Raji (cell line): ENCODE measurements at regions not wholly inside any gene's neighbourhood (a gene's known extent, or its start where the extent isn't known, plus 50 kb on each side); places are given as distances from the start of the nearest gene placed in this dataset.

Source experiments
- POLR2A ChIP-seq: IDR thresholded peaks from 2 replicates; pipeline ENCODE4 v1.6.1; 2011; ENCODE audit warnings: low read depth, low read length, control low read depth; ENCODE audit not compliant: insufficient read depth

DNA sequence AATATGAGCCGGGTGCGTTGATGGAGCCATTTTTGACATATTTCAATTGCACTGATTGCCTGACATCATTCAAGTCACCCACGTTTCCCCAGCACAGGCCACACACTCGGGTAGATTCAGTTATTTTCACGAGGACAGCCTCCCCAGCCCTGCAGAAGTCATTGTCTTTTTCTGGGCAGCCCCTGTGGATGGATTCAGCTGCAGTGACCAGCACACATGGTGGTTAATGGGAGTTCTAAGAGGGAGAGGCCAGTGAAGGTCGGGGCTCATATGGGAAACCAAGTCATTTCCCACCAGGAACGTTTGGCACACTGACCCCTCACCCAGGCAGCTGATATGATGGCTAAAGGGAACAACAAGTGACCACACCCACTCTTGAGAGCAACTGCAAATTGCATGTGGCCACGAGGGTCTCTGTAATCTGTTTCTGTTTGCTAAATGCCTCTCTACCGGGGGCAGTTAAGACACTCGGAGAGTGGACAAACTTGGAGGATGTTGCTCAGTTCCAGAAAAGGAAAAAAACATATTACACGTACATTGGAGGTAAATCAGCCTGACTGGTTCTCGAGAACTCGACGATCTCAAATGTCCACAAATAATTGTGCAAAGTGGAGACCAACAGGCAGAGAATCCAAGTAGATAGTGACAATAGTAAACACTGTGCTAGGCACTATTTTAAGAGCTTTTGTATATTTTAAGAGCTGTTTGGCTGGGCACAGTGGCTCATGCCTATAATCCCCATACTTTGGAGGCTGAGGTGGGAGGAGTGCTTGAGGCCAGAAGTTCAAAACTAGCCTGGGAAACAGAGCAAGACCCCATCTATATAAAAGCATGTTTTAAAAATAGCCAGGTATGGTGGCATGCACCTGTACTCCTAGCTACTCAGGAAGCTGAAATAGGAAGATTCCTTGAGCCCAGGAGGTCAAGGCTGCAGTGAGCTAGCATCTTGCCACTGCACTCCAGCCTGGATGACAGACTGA is 167.2 kb upstream of the IRF2BP2 start:
- TF ChIP-seq POLR2A, result no peak

- TF ChIP-seq POLR2A, result no peak
These were observed 166.4 kb upstream of the IRF2BP2 start for GRCh38 chr1:234776256-234776875.

GRCh38 chr1:234775477-234776246 is 165.7 kb upstream of the IRF2BP2 start:
- TF ChIP-seq POLR2A, result no peak

GRCh38 chr1:234774971-234775370 is 165.0 kb upstream of the IRF2BP2 start:
- no peak for TF ChIP-seq POLR2A

DNA sequence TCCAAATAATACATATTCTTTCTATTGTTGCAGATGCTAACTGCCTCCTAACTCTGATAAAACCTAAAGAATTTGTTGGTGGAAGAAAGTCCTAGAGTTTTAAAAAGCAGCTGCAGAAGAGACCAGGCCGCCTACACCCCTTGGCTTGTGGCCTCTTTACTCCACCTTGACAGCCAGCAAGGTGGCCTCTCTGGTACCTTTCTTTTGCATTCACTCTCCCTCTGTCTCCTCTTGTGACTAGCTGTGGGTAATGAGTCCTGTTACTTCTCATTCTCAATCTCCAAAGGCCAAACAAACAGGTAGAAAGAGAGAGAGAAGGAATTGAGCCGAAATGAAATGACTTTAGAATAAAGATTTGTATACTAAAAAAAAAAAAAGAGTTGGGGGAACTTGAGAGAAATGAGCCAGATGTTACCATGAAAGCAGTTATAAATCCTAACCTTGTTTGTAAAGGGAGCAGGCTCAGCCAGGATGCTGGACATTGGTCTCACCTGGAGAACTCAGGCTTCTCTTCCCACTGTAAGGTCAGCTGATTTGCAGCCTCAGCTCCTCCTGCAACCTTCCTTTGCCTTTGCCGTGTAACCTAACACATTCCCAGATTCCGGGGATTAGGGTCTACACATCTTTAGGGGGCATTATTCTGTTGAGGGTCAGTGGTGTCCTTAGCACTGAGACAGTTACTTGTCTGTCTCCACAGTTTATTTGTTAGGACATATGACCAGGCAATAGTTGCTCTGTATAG is 164.1 kb upstream of the IRF2BP2 start:
- TF ChIP-seq POLR2A, result no peak

- no peak for TF ChIP-seq POLR2A
These were observed 162.6 kb upstream of the IRF2BP2 start for GRCh38 chr1:234772345-234773147.

- no peak for TF ChIP-seq POLR2A
These were observed 161.8 kb upstream of the IRF2BP2 start for GRCh38 chr1:234771642-234772344.

DNA sequence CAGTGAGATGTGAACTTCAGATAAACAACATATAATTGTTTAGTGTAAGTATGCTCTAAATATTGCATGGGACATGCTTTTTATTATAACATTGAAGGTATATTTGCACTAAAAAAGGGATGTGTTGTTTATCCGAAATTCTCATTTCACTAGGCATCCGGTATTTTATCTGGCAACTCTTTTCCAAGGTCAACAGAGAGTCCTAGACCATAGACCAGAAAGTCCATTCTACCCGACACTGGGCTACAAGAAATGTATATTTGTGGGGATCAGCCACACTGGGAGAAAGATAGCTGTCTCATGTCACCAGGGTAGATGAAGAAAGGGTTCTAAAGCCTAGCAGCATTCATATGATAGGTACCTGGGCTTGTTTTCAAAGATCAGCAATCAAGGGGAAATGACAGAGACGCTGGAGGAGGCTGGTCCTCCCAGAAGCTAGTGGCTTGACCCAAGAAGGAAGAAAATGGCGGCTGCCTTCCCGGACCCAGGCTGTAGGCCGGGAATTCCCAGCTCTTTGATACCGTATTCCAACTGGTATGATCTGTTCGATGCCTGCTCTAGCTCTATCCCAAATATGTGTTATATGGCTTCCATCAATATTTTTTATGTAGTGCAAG is 161.1 kb upstream of the IRF2BP2 start:
- no peak for TF ChIP-seq POLR2A

DNA sequence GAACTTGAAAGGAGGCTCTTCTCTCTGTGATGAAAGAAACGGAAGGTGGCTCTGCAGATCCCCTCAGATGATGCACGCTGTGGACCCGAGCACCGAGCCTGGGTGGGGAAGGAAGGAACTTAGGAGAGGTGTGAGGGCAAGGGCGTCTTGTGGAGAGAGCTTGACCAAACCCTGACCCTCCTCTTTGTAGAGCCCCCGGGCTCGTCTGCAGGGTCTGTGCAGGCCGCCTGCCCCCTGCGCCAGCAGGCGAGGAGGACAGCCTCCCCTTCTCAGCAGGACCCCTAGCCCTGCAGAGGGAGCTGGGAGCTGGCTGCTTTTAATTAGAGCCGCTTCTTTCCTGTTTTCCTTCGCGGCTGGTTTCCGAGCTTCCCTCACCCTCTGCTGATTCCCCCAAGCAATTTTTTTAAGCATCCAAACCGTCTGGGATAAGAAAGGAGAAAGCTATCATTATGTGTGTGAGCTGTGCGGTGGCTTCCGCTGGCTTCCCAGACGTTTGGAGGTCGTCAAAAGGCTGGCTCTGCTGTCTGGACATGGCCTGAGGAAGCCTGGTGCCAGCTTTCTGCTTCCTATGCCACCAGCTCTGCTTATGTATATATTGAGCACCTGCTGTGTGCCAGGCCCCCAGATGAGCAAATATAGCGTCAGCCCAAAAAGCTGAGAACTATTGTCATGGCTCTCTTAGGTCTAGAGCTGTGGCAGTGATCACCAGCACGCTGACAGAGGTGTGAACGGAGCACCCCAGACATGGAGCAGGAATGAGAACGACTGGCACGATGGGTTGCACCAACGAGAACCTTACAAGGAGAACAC is 160.2 kb upstream of the IRF2BP2 start:
- no peak for TF ChIP-seq POLR2A

GRCh38 chr1:234769284-234769985 is 159.5 kb upstream of the IRF2BP2 start:
- TF ChIP-seq POLR2A, result no peak

DNA sequence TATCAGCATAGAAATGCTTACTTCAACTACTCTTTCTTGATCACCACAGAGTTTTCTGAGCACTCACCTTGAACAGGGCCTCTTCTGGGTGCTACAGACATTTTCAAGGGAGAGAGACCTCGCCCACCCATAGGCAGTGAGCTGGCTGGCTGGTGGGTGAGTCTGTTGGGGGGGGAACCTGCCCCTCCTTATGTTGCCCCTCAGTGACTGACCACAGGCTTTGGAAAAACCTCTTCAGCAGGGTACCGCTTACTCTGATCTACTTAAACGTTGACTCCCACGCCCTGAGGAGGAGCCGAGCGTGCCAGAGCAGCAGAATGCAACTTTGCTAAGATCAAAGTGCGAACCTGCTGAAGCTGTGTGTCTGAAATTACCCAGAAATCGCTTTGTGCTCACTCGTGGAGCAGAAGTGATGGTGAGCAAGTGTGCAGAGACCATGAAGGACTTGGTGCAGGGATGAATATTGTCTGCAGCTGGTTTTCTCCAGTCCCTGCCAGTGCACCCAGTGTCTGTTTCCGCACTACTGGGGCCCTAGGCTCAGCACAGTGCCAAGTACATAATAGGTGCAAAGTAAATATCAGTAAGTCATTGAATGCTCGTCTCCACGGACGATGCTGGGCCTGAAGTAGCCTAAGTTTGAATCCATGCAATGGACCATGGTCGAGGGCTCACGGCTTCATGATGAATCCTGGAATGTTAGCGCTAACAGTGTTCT is 158.7 kb upstream of the IRF2BP2 start:
- TF ChIP-seq POLR2A, result no peak
